ENCODE measurements at regions not wholly inside any gene's neighbourhood (a gene's known extent, or its start where the extent isn't known, plus 50 kb on each side); places are given as distances from the start of the nearest gene placed in this dataset.

- no peak overlapping the region for H3K4me2 ChIP-seq (ENCODE audit: low read length)
- no peak for TF ChIP-seq EZH2 (IDR thresholded peaks at IDR 0.05; ENCODE audit: borderline replicate concordance, low read length)
- TF ChIP-seq, protein P1, sequence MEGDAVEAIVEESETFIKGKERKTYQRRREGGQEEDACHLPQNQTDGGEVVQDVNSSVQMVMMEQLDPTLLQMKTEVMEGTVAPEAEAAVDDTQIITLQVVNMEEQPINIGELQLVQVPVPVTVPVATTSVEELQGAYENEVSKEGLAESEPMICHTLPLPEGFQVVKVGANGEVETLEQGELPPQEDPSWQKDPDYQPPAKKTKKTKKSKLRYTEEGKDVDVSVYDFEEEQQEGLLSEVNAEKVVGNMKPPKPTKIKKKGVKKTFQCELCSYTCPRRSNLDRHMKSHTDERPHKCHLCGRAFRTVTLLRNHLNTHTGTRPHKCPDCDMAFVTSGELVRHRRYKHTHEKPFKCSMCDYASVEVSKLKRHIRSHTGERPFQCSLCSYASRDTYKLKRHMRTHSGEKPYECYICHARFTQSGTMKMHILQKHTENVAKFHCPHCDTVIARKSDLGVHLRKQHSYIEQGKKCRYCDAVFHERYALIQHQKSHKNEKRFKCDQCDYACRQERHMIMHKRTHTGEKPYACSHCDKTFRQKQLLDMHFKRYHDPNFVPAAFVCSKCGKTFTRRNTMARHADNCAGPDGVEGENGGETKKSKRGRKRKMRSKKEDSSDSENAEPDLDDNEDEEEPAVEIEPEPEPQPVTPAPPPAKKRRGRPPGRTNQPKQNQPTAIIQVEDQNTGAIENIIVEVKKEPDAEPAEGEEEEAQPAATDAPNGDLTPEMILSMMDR (IDR thresholded peaks at IDR 0.05; ENCODE audit: low read length) = no peak
- H3K27me3 ChIP-seq (ENCODE audit: insufficient read depth, low read length) = no peaks in the 10 kb centered on the region
- no peaks in the 10 kb centered on the region for H3K79me2 ChIP-seq (ENCODE audit: insufficient read depth, low read length)
- H3K9ac ChIP-seq (ENCODE audit: low read length) = no peak overlapping the region
- H3K4me1 ChIP-seq (ENCODE audit: insufficient read depth, low read length, severe bottlenecking) = no peaks in the 10 kb centered on the region
- H3K9me3 ChIP-seq (ENCODE audit: low read length) = no peaks in the 10 kb centered on the region
- H3K9me2 ChIP-seq (ENCODE audit: low read depth, low read length) = no peaks in the 10 kb centered on the region
- H3F3A ChIP-seq (ENCODE audit: insufficient read depth, low read length) = no peaks in the 10 kb centered on the region
- H3K4me3 ChIP-seq (ENCODE audit: low read depth, low read length, poor library complexity, severe bottlenecking) = no peak overlapping the region
- no peak overlapping the region for H3K27ac ChIP-seq (ENCODE audit: low read depth, low read length, poor library complexity, severe bottlenecking)
- no peaks in the 10 kb centered on the region for H4K20me1 ChIP-seq (ENCODE audit: insufficient read depth, low read length)
- no peaks in the 10 kb centered on the region for H3K36me3 ChIP-seq (ENCODE audit: insufficient read depth, low read length)
- no peak overlapping the region for H2AFZ ChIP-seq (ENCODE audit: low read length)
Observed at GRCh38 chr12:97630356-97630755, 167.8 kb downstream of the RMST start.

DNA sequence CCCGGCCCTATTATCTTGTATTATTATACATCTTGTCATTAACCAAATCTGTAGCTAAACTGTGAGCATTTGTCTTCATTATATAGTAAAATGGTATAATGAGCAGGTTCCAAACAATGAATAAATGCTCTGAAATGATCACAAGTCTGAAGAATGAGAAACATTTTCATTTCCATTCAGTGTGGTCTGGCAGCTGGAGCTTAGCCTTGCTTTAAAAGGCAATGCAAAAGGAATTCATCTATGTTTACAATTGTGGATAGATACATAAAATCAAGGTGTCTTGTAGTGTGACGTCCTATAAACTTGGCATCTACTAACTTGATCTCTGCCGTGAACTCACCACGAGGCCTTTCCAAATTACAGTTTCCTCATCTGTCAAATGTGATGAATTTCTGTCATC, 168.3 kb downstream of the RMST start:
- H3K36me3 ChIP-seq (ENCODE audit: insufficient read depth, low read length) = no peaks in the 10 kb centered on the region
- H3F3A ChIP-seq (ENCODE audit: insufficient read depth, low read length) = no peaks in the 10 kb centered on the region
- TF ChIP-seq, protein P1 (IDR thresholded peaks at IDR 0.05; ENCODE audit: low read length) = no peak
- no peak for TF ChIP-seq EZH2 (IDR thresholded peaks at IDR 0.05; ENCODE audit: borderline replicate concordance, low read length)
- H4K20me1 ChIP-seq (ENCODE audit: insufficient read depth, low read length) = no peaks in the 10 kb centered on the region
- no peak overlapping the region for H3K4me2 ChIP-seq (ENCODE audit: low read length)
- no peaks in the 10 kb centered on the region for H3K9me2 ChIP-seq (ENCODE audit: low read depth, low read length)
- no peak overlapping the region for H3K9ac ChIP-seq (ENCODE audit: low read length)
- H3K79me2 ChIP-seq (ENCODE audit: insufficient read depth, low read length) = no peaks in the 10 kb centered on the region
- no peak overlapping the region for H3K4me3 ChIP-seq (ENCODE audit: low read depth, low read length, poor library complexity, severe bottlenecking)
- H3K27me3 ChIP-seq (ENCODE audit: insufficient read depth, low read length) = no peaks in the 10 kb centered on the region
- H3K9me3 ChIP-seq (ENCODE audit: low read length) = no peaks in the 10 kb centered on the region
- no peak overlapping the region for H3K27ac ChIP-seq (ENCODE audit: low read depth, low read length, poor library complexity, severe bottlenecking)
- H3K4me1 ChIP-seq (ENCODE audit: insufficient read depth, low read length, severe bottlenecking) = no peaks in the 10 kb centered on the region
- H2AFZ ChIP-seq (ENCODE audit: low read length) = no peak overlapping the region

GRCh38 chr12:97637770-97638169, 175.2 kb downstream of the RMST start:
- Histone ChIP-seq H3K9me3 (ENCODE audit: low read length) (no peaks in the 10 kb centered on the region), H3K27me3 (ENCODE audit: insufficient read depth, low read length) (no peaks in the 10 kb centered on the region), H3K4me2 (ENCODE audit: low read length) (no peak overlapping the region), H3K4me3 (ENCODE audit: low read depth, low read length, poor library complexity, severe bottlenecking) (no peak overlapping the region), H3K27ac (ENCODE audit: low read depth, low read length, poor library complexity, severe bottlenecking) (no peak overlapping the region), H3K4me1 (ENCODE audit: insufficient read depth, low read length, severe bottlenecking) (no peaks in the 10 kb centered on the region), H3K36me3 (ENCODE audit: insufficient read depth, low read length) (no peaks in the 10 kb centered on the region), H3K79me2 (ENCODE audit: insufficient read depth, low read length) (no peaks in the 10 kb centered on the region), H3F3A (ENCODE audit: insufficient read depth, low read length) (no peaks in the 10 kb centered on the region), H3K9ac (ENCODE audit: low read length) (no peak overlapping the region), H4K20me1 (ENCODE audit: insufficient read depth, low read length) (no peaks in the 10 kb centered on the region), H3K9me2 (ENCODE audit: low read depth, low read length) (no peaks in the 10 kb centered on the region), H2AFZ (ENCODE audit: low read length) (no peak overlapping the region)
- no peak for TF ChIP-seq EZH2 (IDR thresholded peaks at IDR 0.05; ENCODE audit: borderline replicate concordance, low read length)
- TF ChIP-seq, protein P1 (IDR thresholded peaks at IDR 0.05; ENCODE audit: low read length) = no peak
